Fibroblast of upper back skin (primary cell): ENCODE measurements at regions not wholly inside any gene's neighbourhood (a gene's known extent, or its start where the extent isn't known, plus 50 kb on each side); places are given as distances from the start of the nearest gene placed in this dataset.
A peak's percentile ranks its signal among the peaks of the same experiment; 100 is the strongest.

Experiments
- DNase-seq: peaks from one replicate; pipeline ENCODE4 v3.0.0-alpha.2; 2013

DNA sequence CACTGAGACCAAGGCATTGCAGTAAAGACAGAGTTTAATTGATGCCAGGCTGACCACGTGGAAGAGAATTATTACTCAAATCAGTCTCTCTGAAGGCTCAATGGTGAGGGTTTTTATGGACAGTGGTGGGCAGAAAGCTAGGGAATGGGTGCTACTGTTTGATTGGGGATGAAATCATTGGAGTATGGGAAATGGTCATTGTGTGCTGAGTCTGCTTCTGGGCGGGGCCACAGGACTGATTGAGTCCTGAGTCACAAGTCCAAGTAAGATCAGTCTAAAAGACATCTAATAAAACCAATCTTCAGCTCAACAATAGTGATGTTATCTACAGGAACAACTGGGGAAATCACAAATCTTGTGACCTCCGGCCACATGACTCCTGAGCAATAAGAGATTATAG is 868.4 kb downstream of the SORCS3 start:
- no peak for DNase-seq

DNA sequence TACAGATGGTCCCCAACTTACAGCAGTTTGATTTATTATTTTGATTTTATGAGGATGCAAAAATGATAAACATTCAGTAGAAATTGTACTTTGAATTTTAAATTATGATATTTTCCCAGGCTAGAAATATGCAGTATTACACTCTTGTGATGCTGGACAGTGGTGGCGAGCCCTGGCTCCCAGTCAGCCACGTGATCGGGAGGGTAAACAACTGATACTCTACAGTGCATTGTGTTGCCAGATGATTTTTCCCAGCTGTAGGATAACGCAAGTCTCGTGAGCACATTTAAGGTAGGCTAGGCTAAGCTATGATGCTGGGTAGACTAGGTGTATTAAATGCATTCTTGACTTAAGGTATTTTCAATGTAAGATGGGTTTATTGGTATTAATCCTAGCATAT is 865.2 kb downstream of the SORCS3 start:
- no peak for DNase-seq

DNA sequence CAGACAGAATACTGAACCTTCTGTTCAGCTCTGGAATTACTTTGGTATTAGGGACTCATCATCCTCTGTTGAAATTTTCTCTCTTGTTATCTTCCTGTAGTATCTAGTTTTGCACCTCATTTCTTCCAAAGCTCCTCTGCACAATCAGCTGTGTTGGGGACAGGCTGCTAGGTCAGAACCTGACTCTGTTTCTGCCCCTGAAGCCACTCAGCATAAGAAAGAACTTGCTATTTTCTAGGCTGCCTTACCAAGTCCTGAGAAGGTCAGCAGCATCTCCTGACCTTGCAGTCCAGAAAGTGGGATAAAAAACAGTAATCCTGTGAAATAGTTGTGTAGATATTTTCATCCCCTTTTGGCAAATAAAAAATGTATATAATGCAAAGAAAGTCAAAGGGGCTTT is 862.6 kb downstream of the SORCS3 start:
- DNase-seq, result no peak

GRCh38 chr10:105502058-105502457 is 861.0 kb downstream of the SORCS3 start:
- DNase-seq, result no peak

DNA sequence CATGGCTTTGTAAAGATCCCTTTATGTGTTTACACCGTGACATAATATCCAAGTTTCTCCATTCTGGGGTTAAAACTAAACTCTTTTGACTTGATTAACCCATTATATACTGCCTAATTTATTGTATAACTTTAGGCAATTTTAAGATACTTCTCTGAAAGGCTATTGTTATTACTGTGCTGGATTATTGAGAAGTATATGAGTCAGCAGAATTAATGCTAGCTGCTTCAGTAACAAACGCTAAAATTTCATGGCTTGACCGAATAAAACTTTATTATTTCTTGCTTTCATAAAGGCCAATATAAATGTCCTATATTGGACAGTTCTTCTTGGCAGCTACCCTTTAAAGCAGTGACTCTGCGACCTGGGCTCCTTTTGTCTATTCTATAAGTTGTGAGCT is 853.9 kb downstream of the SORCS3 start:
- DNase-seq, result no peak

DNA sequence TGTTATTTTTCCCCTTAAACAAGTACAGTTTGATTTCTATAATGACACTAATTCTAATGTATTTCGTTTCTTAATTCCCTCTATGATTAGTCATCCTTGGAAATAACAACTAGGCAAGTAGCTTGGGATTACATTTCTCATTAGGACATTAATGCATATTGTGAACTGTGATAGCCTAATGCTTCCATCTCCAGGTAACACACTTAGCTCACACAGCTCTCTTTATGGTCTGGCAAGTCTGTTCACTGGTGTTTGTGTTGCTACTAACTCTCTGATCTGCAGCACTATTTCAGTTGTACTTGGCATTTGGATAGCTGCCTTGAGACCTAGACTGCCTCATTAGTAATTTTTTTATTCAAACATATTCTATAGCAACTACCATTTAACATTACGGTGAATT is 853.2 kb downstream of the SORCS3 start:
- DNase-seq, result no peak

DNA sequence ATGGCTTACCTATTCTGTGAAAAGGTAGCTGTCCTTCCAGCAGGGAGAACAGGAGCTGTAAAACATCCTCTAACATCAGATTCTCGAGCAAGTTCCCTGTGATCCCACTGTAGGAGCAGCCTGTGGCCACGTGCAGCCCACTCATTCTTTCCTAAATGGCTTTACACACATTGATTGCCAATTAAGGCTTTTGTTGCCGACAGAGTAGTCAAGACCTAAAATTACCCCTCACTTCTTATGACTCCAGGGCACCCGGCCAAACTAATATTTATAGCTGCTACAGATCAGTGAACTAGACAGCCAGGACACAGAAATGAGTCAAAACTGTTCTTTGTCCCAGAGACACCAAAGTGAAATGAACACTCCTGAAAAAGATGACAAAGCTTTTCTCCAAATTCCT is 832.1 kb downstream of the SORCS3 start:
- DNase-seq, result no peak

DNA sequence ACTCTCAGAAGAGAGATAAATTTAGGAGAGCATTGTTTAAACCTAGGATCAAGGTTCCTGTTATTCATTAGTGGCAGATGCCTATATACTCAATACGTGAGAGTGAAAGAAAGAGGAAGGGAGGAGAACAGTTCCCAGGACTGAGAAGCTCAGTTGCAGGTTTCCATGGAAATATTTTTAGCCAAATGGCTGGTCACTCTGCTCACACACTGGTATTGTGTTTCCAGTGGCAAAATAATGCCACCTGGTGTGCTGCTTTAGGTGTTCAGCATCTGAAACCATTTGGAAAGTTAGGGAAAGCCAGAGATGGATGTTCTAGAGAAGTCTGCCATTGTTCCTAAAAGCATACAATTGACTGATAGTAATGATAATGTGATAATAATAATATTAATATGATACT is 827.7 kb downstream of the SORCS3 start:
- DNase-seq, result no peak

- DNase-seq, result no peak
Measured at GRCh38 chr10:105466521-105466920, 825.4 kb downstream of the SORCS3 start.

DNA sequence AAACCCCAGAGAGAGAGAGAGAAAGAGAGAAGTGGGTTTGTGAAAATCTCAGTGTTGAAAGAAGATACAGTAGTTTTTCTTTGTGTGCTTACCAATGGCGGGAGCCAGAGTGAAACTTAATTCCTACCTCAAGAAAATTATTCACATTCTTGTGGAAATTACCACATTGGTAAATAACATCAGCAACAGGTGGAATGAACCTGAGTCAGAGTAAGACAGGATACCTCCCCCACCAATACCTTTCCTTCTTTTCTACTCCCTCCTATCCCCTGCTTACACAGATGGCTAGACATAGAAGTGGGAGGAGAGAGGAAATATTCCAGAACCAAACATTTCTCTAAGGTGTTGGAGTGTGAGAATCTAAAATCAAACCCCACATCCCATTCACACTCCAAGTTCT is 793.9 kb downstream of the SORCS3 start:
- DNase-seq, result no peak

- no peak for DNase-seq
Measured at GRCh38 chr10:105413997-105414396, 772.9 kb downstream of the SORCS3 start.

- DNase-seq, result no peak
Measured at GRCh38 chr10:105409370-105409769, 768.3 kb downstream of the SORCS3 start.

- no peak for DNase-seq
Measured at GRCh38 chr10:105406488-105406887, 765.4 kb downstream of the SORCS3 start.

DNA sequence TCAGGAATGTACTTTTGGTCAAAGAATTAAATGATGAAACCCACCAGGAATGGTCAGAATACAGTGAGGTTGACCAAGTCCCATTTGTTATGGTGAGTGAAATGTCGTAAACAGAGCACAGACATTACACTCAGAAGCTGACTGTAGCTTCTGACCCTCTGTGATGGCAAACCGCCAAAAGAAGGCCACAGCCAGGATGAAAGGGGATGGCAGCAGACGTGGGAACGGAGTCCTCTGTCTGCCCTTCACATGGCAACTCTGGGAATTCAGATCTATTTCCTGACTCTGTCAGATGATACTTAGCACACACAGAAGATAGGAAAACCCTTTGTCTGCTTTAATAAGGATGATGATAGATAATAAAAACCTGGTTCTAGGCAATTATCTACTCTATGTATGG is 757.1 kb downstream of the SORCS3 start:
- peak; percentile 38 for DNase-seq

DNA sequence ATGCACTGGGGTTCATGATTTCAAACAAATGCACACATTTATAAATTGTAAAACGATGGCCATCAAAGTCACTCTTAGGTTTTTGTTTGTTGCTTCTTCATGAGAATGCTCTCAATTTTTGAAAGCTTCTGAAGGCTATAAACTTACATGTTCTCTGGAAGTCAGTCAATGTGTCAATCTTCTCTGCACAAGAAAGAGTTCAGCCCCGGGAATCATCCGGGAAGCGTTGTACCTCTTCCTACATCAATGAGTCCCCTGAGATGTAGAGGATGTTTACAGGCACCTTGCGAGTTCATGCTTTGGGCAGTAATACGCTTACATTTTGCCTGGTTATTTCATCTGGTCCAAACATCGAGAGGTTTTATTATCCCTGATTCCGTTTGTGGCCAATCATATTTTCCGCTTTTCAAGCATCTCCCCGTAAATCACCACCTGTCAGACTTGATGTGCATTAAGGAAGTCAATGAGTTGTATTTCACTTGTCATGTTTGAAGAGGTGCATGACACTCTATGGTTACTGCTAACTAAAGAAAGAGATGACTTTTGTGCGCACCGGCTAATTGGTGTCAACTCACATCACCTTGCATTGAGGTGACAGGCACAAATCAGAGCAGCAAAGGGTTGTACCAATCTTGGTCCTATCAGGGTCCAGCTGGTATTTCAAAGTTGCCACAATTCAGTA is 750.7 kb downstream of the SORCS3 start:
- DNase-seq, result no peak

DNA sequence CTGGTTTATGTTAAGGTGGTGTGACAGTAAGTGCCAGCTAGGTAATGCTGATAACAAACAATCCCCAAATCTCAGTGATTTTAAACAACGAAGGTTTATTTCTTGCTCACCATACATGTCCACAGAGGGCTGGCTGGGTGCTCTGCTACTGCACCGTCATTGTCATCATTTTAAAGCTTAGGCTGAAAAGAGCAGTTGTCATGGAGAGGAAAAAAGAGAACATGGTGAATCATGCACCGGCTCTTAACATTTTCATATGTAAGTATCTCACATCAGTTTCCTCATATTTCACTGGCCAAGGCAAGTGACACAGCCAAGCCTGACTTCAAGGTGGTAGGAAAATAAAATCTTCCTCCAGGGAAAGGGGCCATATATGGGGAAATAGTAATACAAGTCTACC is 746.9 kb downstream of the SORCS3 start:
- DNase-seq, result no peak

- DNase-seq, result no peak
Measured at GRCh38 chr10:105383978-105384377, 742.9 kb downstream of the SORCS3 start.

DNA sequence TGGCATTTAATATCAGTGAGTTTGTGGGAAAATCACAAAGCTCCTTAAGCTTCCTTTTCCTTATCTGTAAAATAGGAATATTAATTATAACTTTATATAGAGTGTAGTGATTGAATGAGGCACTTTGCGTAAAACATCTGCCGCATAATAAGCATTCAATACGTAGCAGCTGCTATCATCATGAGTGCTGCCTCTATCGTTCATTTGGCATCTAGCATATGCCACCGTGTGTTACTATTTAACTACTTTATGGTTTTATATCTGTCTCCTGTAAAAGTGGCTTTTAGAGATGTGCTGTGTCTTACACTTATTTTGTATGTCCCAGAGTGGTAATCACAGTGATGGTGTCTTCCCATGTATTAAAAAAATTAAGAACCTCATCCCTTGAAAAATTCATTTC is 729.6 kb downstream of the SORCS3 start:
- no peak for DNase-seq

DNA sequence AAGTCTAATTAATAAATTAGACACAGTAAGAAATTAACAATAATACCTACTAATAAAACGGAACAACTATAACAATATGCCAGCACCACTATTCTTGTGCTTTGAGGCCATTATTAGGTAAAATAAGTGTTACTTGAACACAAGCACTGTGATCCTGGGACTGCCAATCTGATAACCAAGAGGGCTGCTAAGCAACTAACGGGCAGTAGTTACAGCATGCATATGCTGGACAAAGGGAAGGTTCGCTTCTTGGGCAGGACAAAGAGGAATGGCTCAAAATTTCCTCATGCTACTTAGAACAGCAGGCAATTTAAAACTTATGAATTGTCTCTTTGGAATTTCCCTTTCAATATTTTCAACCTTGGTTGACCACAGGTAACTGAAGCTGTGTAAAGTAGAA is 718.6 kb downstream of the SORCS3 start:
- no peak for DNase-seq

- DNase-seq, result peak; percentile 50
Measured at GRCh38 chr10:105358911-105359310, 717.8 kb downstream of the SORCS3 start.

- no peak for DNase-seq
Measured at GRCh38 chr10:105356626-105357025, 715.5 kb downstream of the SORCS3 start.

DNA sequence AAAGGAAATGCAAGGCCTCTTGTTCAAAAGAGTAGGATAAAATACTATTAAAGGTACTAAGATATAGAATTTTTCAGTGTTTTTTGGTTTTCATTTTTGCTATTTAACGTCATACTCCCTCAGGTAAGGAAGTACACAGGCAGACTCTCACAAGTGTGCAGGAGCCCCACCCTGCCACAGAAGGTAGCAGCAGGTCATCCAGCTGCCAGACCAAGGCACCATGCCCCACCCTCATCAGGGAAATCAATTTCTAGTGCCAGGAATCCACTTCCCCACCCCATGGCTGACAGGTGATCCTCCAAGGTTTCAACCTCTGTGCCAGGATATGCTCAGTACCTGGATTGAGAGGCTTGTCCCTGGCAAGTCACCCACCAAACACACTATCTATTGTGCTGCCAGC is 712.9 kb downstream of the SORCS3 start:
- DNase-seq, result no peak

DNA sequence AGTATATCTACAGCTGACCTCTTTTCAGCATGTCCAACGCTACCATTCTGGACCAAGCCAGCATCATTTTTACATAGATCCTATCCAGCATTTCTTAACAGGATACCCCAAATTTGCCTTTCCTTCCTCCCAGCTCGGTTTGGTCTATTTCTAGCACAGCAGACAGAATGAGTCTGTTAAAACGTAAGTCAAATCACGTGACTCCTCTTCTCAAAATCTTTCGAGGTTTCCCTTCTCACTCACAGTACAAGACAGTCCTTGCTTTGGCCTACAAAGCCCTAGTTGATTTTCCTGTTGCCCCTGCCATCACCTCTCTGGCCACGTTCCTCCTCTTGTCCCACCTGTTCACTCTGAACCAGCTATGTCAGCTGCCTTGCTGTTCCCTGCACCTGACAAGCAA is 711.7 kb downstream of the SORCS3 start:
- no peak for DNase-seq

DNA sequence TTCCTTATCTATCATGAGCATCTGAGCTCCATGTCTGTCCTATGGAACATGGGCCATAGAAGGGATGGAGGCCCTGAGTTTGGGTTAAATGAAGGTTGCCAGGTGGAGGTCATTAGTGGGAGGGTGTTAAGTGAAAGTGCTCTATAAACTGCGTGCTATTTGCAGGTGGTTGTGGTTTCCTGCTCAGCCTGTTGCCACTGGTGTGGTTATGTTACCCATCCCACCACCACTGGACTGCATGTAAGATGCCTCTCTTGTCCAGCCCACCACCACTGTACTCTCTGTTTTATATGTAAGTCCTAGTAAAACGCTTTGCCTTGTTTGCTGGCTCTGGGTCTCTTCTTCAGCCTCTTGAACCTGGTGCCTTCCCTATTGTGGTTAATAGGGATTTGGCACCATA is 711.2 kb downstream of the SORCS3 start:
- DNase-seq, result no peak

DNA sequence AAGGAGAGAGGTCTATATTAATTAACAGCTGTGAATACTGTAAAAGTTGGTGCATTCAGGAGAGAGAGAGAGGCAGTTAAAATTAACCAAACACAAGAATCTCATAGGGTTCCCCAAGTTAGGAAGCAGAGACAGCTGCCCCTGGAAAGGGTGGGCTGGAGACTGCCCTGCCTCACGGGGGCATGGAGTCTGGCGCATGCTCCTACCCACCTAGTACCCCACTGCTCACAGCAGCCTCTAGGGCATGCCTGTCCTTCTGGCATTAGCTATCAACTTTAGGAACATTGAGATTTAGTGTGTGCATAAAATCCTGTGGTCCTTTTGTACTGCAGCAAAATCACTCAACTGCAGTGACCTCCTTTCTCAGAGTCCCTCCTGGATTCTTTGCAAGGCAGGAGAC is 710.1 kb downstream of the SORCS3 start:
- DNase-seq, result no peak

- peak; percentile 14 for DNase-seq
Measured at GRCh38 chr10:105347487-105347886, 706.4 kb downstream of the SORCS3 start.
